ENCODE measurements at regions not wholly inside any gene's neighbourhood (a gene's known extent, or its start where the extent isn't known, plus 50 kb on each side); places are given as distances from the start of the nearest gene placed in this dataset.

DNA sequence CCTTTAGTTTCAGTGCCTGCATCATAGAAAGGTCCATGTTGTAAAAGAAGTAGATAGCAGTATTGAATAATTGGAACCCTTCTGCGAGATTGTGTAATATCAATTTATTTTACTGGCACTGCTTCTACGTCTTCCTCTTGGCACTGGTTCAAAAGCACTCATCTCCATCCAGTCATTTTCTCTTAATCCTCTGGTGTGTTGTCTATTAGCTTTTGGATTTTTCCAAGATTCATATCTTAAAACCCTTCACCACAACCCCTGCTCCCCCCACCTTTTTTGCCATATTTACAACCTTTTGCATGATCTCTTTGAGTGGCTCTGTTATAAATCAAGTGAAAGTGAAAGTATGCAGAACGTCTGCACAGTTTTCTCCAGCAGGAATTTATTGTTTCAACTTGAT is 76.6 kb upstream of the HSF2 start:
- peak; percentile 16 for DNase-seq (ENCODE audit: low read depth)

DNA sequence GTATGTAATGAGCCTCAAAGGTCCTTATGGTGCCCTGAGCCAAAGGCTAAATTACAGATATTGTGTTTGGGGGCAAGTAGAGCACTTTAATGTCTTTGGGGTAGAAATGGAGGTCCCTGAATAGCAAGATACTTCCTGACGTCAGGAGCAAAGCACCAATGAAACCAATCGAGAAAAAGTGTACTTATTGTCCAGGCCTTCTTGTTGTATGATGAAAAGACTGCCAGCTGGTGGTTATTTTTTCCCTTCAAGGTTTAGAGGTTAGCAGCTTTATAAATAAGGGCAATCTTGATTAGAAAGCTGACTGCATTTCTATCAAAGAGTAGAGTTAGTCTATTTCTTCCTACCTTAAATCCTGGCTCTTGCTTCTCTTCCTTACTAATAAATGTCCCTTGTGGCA is 76.1 kb upstream of the HSF2 start:
- peak; percentile 31 for DNase-seq (ENCODE audit: low read depth)

DNA sequence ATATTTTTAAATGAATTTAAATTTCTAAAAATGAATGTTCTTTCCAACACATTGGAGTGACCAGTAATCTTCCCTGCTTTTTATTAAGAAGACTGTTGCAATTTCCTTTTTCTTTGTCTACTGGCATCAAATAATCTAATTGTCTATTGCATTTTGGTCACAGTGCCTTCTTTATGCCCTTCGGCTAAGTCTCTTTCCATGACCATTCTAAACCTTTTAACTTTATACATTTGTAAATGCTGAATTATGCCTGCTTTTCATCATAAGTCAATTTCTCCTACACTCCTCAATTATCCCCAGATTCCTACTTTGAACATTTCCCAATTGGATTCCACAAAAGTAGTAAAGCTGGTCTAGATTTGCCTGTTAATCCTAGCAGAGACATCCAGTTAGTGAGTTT is 69.1 kb upstream of the HSF2 start:
- no peak for DNase-seq (ENCODE audit: low read depth)

DNA sequence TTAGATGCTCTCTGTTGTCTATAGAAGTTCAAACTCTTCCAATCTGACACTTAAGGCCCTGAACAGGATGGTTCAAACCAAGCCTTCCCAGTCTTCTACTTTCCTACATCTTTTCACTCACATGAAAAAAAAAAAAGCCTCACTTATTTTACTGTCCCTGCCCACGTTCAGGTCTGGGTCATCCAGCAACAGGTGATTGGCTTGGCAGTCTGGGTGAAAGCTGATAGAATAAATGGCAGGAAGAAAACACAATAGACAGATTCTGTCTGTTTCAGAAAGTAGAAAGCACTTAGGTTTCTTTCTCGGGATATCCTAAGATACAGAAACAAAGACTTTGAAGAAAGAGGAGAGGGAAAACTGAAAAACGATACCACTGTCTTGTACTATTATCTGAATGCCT is 61.8 kb upstream of the HSF2 start:
- no peak for DNase-seq (ENCODE audit: low read depth)

DNA sequence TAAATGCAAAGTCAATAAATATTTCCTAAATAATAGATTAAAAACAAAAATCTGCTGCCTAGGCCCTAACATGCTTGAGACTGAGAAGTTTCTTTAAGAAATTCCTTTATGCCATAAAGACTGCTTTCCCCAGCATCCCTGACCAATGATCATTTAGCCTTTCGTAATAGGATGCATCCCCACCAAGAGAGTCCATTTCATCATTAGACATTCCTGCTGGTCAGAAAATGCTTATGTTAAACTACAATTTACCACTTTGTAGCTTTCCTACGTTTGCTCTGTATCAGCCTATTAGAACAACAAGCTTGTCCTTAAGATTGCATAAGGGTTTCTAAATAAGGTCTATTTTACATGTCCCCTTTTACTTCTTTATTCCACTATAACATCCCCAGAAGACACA is 59.8 kb upstream of the HSF2 start:
- DNase-seq (ENCODE audit: low read depth), result no peak

DNA sequence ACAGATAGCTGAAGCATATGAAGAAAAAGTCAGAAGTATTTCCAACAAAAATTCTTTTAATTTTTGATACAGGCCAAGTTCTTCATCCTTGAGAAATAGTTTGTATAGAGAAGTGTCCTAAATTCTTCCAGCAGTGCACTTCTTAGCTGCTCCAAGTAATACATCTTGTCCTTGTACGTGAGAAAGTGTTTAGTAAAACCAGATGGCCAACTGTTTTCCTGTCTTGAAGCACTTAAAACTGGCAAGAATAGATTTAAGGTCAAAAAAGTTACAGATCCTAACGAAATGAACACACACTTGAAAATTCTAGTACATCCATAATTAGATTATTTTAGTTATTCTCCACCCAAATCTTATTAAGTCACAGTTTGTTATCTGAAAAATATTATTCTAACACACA is 52.2 kb upstream of the HSF2 start:
- no peak for DNase-seq (ENCODE audit: low read depth)

DNA sequence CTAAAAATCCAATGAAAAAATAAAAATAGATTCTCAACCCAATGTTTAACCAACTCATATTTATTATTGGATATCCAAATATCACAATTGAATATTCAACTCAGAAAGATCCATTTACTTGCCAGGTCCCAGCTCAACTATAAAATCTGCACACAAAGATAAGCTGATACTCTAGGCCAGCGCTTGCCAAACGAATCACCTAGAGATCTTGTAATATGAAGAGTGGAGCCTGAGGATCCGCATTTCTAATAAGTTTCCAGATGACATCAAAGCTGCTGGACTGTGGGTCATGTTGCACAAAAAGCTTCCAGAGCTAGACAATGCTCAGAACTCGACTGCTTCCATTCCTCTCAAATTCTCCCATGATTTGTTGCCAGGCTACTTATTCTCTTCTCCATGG is 51.7 kb upstream of the HSF2 start:
- DNase-seq (ENCODE audit: low read depth), result no peak
